ENCODE measurements at regions not wholly inside any gene's neighbourhood (a gene's known extent, or its start where the extent isn't known, plus 50 kb on each side); places are given as distances from the start of the nearest gene placed in this dataset.
"Not testable (repeated sequence)": the region's sequence is repeated elsewhere in the genome, so short reads cannot be mapped to it uniquely, and the experiment has no call there.

DNA sequence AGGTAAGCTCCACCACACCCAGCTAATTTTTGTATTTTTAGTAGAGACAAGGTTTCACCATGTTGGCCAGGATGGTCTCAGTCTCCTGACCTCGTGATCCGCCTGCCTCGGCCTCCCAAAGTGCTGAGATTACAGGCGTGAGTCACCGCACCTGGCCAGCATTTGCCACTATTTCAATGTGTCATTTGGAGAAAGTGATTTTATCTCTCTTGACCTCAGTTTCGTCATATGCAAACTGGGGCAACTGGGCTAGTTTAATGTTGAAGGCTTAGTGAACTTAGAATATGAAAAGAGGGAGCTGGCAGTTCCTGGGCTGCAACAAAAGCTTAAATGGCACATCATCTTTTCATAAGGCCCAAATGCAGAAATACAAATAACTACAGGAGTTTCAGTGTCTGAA lies 88.6 kb upstream of the DYNAP start:
- whole genome bisulfite sequencing, 2 experiments (ENCODE audit: extremely low coverage in 2 of 2, insufficient read length in 1 of 2) = no CpG with 5 or more reads among the region's 6 CpGs
- H3K14ac ChIP-seq (replicated peaks; ENCODE audit: low read depth, low read length); H4K5ac ChIP-seq (ENCODE audit: low read depth, low read length); H3K9ac ChIP-seq (ENCODE audit: low read depth, low read length); in situ Hi-C loops (cut with MboI; ENCODE audit: low sequenced_read_pairs); H3K18ac ChIP-seq (ENCODE audit: low read depth, low read length); H2AK5ac ChIP-seq (ENCODE audit: low read depth, low read length); H2BK120ac ChIP-seq (ENCODE audit: low read depth, low read length); H3K79me1 ChIP-seq (ENCODE audit: low read depth in 1 of 2, low read length in 2 of 2); H4K8ac ChIP-seq (ENCODE audit: low read depth in 2 of 2, low read length in 2 of 2); H3K4me3 ChIP-seq (ENCODE audit: insufficient read depth, low read depth, low read length); H2BK15ac ChIP-seq (ENCODE audit: low read depth, low read length); H4K91ac ChIP-seq (ENCODE audit: insufficient read depth, low read depth, low read length); dilution Hi-C loops (cut with HindIII; ENCODE audit: low sequenced_read_pairs, unreplicated experiment); H3K9me1 ChIP-seq (ENCODE audit: insufficient read depth, low read length); DNase-seq; H2AFZ ChIP-seq (replicated peaks; ENCODE audit: low read length, poor library complexity); H2BK20ac ChIP-seq (ENCODE audit: low read depth, low read length); H3K36me3 ChIP-seq (ENCODE audit: control insufficient read depth, insufficient read depth, low read length); CTCF ChIA-PET; H3K27ac ChIP-seq (ENCODE audit: insufficient read depth, low read length); H3K4ac ChIP-seq (ENCODE audit: low read depth, low read length); H3K9me3 ChIP-seq (ENCODE audit: control insufficient read depth, insufficient read depth, low read length); POLR2A ChIA-PET (ENCODE audit: unreplicated experiment); H2BK5ac ChIP-seq (ENCODE audit: low read depth, low read length, poor library complexity, severe bottlenecking); ATAC-seq (ENCODE audit: low read depth); H3K56ac ChIP-seq (ENCODE audit: extremely low read depth, insufficient read depth, low read length); H4K20me1 ChIP-seq (ENCODE audit: insufficient read depth, low read length); BruUV-seq (replicated peaks); intact Hi-C loops (cut with micrococcal nuclease); H3K4me1 ChIP-seq (ENCODE audit: control insufficient read depth, insufficient read depth, low read length); H3K23ac ChIP-seq (ENCODE audit: low read depth, low read length); H3K27me3 ChIP-seq (ENCODE audit: control insufficient read depth, insufficient read depth, low read length); H3K4me2 ChIP-seq (ENCODE audit: low read depth, low read length); H2AK9ac ChIP-seq (replicated peaks; ENCODE audit: low read depth, low read length, poor library complexity): not testable (repeated sequence)
